Left ventricle myocardium inferior (tissue), 1 donor: ENCODE measurements at regions not wholly inside any gene's neighbourhood (a gene's known extent, or its start where the extent isn't known, plus 50 kb on each side); places are given as distances from the start of the nearest gene placed in this dataset.
"Not testable (repeated sequence)": the region's sequence is repeated elsewhere in the genome, so short reads cannot be mapped to it uniquely, and the experiment has no call there.

Experiments
- DNase-seq: peaks from one replicate; pipeline ENCODE4 v3.0.0-alpha.2; 2020
- H3K27ac ChIP-seq: fragments of 200-600 bp; replicated peaks from 2 replicates; pipeline ENCODE4 v1.8.0; 2021
- H3K27me3 ChIP-seq: fragments of 200-600 bp; 2 replicates; pipeline ENCODE4 v1.8.0; 2021; ENCODE audit warnings: low read depth
- H3K36me3 ChIP-seq: fragments of 200-600 bp; 2 replicates; pipeline ENCODE4 v1.8.0; 2021
- H3K4me1 ChIP-seq: fragments of 200-600 bp; 2 replicates; pipeline ENCODE4 v1.8.0; 2021
- H3K4me3 ChIP-seq: fragments of 200-600 bp; 2 replicates; pipeline ENCODE4 v1.8.0; 2021; ENCODE audit warnings: mild to moderate bottlenecking, moderate library complexity
- H3K9me3 ChIP-seq: fragments of 200-600 bp; replicated peaks from 2 replicates; pipeline ENCODE4 v1.8.0; 2021
- CTCF ChIP-seq: fragments of 200-600 bp; IDR thresholded peaks from 2 replicates; pipeline ENCODE4 v1.8.0; 2021; ENCODE audit warnings: antibody characterized with exemption, mild to moderate bottlenecking, borderline replicate concordance
- intact Hi-C: fragments of 100-400 bp; cut with micrococcal nuclease; formaldehyde crosslinking; loops from one replicate; pipeline ENCODE4 v1.11.0; 2022
- donor health status: DM: no; HTN: yes; CAD: no; lungs with severe emphysema.

- H3K27me3 ChIP-seq = peaks cover 4% of the 10 kb centered on the region
- TF ChIP-seq CTCF = no peak
- H3K27ac ChIP-seq = no peak overlapping the region
- peak; percentile 20 for DNase-seq
- H3K4me3 ChIP-seq = no peak overlapping the region
- H3K36me3 ChIP-seq = no peaks in the 10 kb centered on the region
- H3K9me3 ChIP-seq = no peaks in the 10 kb centered on the region
- no peaks in the 10 kb centered on the region for H3K4me1 ChIP-seq
- intact Hi-C loops = no loop called here
Measured at GRCh38 chr6:19603721-19604120, 233.4 kb upstream of the ID4 start.

- no peak overlapping the region for H3K27ac ChIP-seq
- no peak for TF ChIP-seq CTCF
- no peaks in the 10 kb centered on the region for H3K9me3 ChIP-seq
- no peaks in the 10 kb centered on the region for H3K27me3 ChIP-seq
- H3K4me3 ChIP-seq = no peak overlapping the region
- intact Hi-C loops = no loop called here
- H3K4me1 ChIP-seq = no peaks in the 10 kb centered on the region
- H3K36me3 ChIP-seq = no peaks in the 10 kb centered on the region
- DNase-seq = no peak
Measured at GRCh38 chr6:19605624-19606023, 231.5 kb upstream of the ID4 start.

GRCh38 chr6:19608546-19608945, 228.6 kb upstream of the ID4 start:
- intact Hi-C loops = no loop called here
- Histone ChIP-seq H3K4me1 (no peaks in the 10 kb centered on the region), H3K27me3 (no peaks in the 10 kb centered on the region), H3K27ac (no peak overlapping the region), H3K9me3 (no peaks in the 10 kb centered on the region), H3K4me3 (no peak overlapping the region), H3K36me3 (no peaks in the 10 kb centered on the region)
- DNase-seq = no peak
- no peak for TF ChIP-seq CTCF

GRCh38 chr6:19609972-19610641, 227.1 kb upstream of the ID4 start:
- Histone ChIP-seq H3K27me3 (no peaks in the 10 kb centered on the region), H3K36me3 (no peaks in the 10 kb centered on the region), H3K27ac (no peak overlapping the region), H3K4me1 (no peaks in the 10 kb centered on the region), H3K9me3 (peaks cover 10% of the 10 kb centered on the region), H3K4me3 (no peak overlapping the region)
- no peak for TF ChIP-seq CTCF
- DNase-seq = no peak
- intact Hi-C loops = no loop called here

- intact Hi-C loops = not testable (repeated sequence)
Measured at GRCh38 chr6:19612672-19613466, 224.3 kb upstream of the ID4 start.

GRCh38 chr6:19613678-19614077, 223.5 kb upstream of the ID4 start:
- Histone ChIP-seq H3K27ac (no peak overlapping the region), H3K4me3 (no peak overlapping the region), H3K36me3 (no peaks in the 10 kb centered on the region), H3K27me3 (no peaks in the 10 kb centered on the region), H3K9me3 (peaks cover 46% of the 10 kb centered on the region), H3K4me1 (no peaks in the 10 kb centered on the region)
- TF ChIP-seq CTCF = no peak
- intact Hi-C loops = no loop called here
- DNase-seq = no peak

More at GRCh38 chr6:19612672-19613466, 224.3 kb upstream of the ID4 start:
- not testable (repeated sequence) for H3K27ac ChIP-seq, H3K36me3 ChIP-seq, H3K4me3 ChIP-seq, H3K27me3 ChIP-seq, DNase-seq, H3K4me1 ChIP-seq
- peaks cover 38% of the 10 kb centered on the region for H3K9me3 ChIP-seq
